GM12878 (cell line): ENCODE measurements at regions not wholly inside any gene's neighbourhood (a gene's known extent, or its start where the extent isn't known, plus 50 kb on each side); places are given as distances from the start of the nearest gene placed in this dataset.

Experiments
- ATAC-seq: fragments of 200-7000 bp; cut with Tn5 transposase; 3 replicates; pipeline ENCODE4 v1.9.1; 2020; ENCODE audit warnings: mild to moderate bottlenecking, moderate library complexity
- BruUV-seq: library from RNA; stranded (reverse); fragments of 400-500 nt; replicated peaks from 2 replicates; lab custom pipeline; 2021; lab: Mats Ljungman, UMichigan
- CTCF ChIA-PET: fragments of 300-600 bp; sonication (Branson Sonifier 250); formaldehyde crosslinking; extraction: SDS; loops from one replicate; lab custom pipeline; 2021; ENCODE audit warnings: inconsistent platforms; lab: Yijun Ruan, JAX
- POLR2A ChIA-PET: fragments of 350-600 bp; formaldehyde crosslinking; extraction: SDS; loops from one replicate; lab custom pipeline; 2021; ENCODE audit warnings: inconsistent platforms; lab: Charles Lee
- RAD21 ChIA-PET: fragments of 300-600 bp; sonication (Branson Sonifier 250); formaldehyde crosslinking; loops from one replicate; lab custom pipeline; 2023; ENCODE audit warnings: antibody characterized with exemption; ENCODE audit not compliant: unreplicated experiment; lab: Charles Lee
- SMC1A ChIA-PET: fragments of 300-600 bp; sonication (Branson Sonifier 250); formaldehyde crosslinking; loops from one replicate; lab custom pipeline; 2023; ENCODE audit not compliant: unreplicated experiment, uncharacterized antibody; lab: Charles Lee
- DNase-seq: peaks from one replicate; pipeline ENCODE4 v3.0.0-alpha.2; 2011; ENCODE audit warnings: low read depth, low spot score
- FAIRE-seq: peaks from 3 replicates; lab custom pipeline; 2011; peaks lifted over from hg19 to GRCh38; lab: Jason Lieb, UNC
- H2AFZ ChIP-seq: 2 replicates; pipeline ENCODE4 v1.6.0; 2011; ENCODE audit warnings: low read depth, low read length, control low read depth; ENCODE audit not compliant: control insufficient read depth
- H3K27ac ChIP-seq: 2 replicates; pipeline ENCODE4 v1.5.1; 2011; ENCODE audit warnings: control low read depth; ENCODE audit not compliant: control insufficient read depth, insufficient read depth
- H3K27me3 ChIP-seq, 2 experiments: replicated peaks in 1 of 2; 2 replicates each; pipeline versions ENCODE4 v1.6.0 to v1.6.1; 2011; ENCODE audit warnings: low read length in 1 of 2; ENCODE audit not compliant: control insufficient read depth in 2 of 2, insufficient read depth in 2 of 2
- H3K36me3 ChIP-seq, 2 experiments: 2 replicates each; pipeline ENCODE4 v1.5.1; 2011; ENCODE audit warnings: low read length in 1 of 2; ENCODE audit not compliant: control insufficient read depth in 2 of 2, insufficient read depth in 2 of 2
- H3K4me1 ChIP-seq: 2 replicates; pipeline ENCODE4 v1.6.1; 2011; ENCODE audit warnings: mild to moderate bottlenecking, low read length, moderate library complexity, mixed read lengths; ENCODE audit not compliant: control insufficient read depth, insufficient read depth
- H3K4me2 ChIP-seq: 2 replicates; pipeline ENCODE4 v1.6.0; 2011; ENCODE audit warnings: control low read depth; ENCODE audit not compliant: control insufficient read depth, insufficient read depth
- H3K4me3 ChIP-seq: fragments of 200-600 bp; sonication (generic); 2 replicates; pipeline ENCODE4 v1.5.1; 2016
- H3K79me2 ChIP-seq: 2 replicates; pipeline ENCODE4 v1.6.0; 2011; ENCODE audit warnings: low read length; ENCODE audit not compliant: control insufficient read depth, insufficient read depth
- H3K9ac ChIP-seq: 2 replicates; pipeline ENCODE4 v1.8.0; 2011; ENCODE audit warnings: low read length, control low read depth, mixed read lengths; ENCODE audit not compliant: control insufficient read depth, insufficient read depth
- H3K9me3 ChIP-seq: replicated peaks from 3 replicates; pipeline ENCODE4 v1.5.1; 2011; ENCODE audit warnings: mild to moderate bottlenecking, low read length; ENCODE audit not compliant: control insufficient read depth, insufficient read depth
- H4K20me1 ChIP-seq: 2 replicates; pipeline ENCODE4 v1.6.0; 2011; ENCODE audit not compliant: control insufficient read depth, insufficient read depth
- BACH1 ChIP-seq: fragments of 450-650 bp; IDR thresholded peaks from 2 replicates; pipeline ENCODE4 v1.6.1; 2017; ENCODE audit warnings: mild to moderate bottlenecking, borderline replicate concordance
- BCL3 ChIP-seq: IDR thresholded peaks from 2 replicates; pipeline ENCODE4 v1.6.1; 2011; ENCODE audit warnings: borderline replicate concordance, low read depth, mild to moderate bottlenecking, moderate library complexity, low read length; ENCODE audit not compliant: insufficient read depth, poor library complexity, severe bottlenecking
- CBX3 ChIP-seq: fragments of 200-600 bp; sonication (generic); IDR thresholded peaks from 2 replicates; pipeline ENCODE4 v1.6.1; 2016; ENCODE audit warnings: low read depth, borderline replicate concordance
- CHD4 ChIP-seq: fragments of 200-600 bp; sonication (generic); IDR thresholded peaks from 2 replicates; pipeline ENCODE4 v1.6.1; 2016; ENCODE audit warnings: mild to moderate bottlenecking
- HDGF ChIP-seq: fragments of 450-650 bp; IDR thresholded peaks from 2 replicates; pipeline ENCODE4 v1.6.1; 2016; ENCODE audit warnings: antibody characterized with exemption
- IKZF2 ChIP-seq, 2 experiments: fragments of 450-650 bp; IDR thresholded peaks; 2 replicates each; pipeline ENCODE4 v1.6.1; 2017; ENCODE audit warnings: mild to moderate bottlenecking in 2 of 2, moderate library complexity in 2 of 2
- MEF2A ChIP-seq: IDR thresholded peaks from 2 replicates; pipeline ENCODE4 v1.6.1; 2011; ENCODE audit warnings: low read depth, mild to moderate bottlenecking, low read length, moderate library complexity; ENCODE audit not compliant: insufficient read depth
- NFIC ChIP-seq: IDR thresholded peaks from 2 replicates; pipeline ENCODE4 v1.6.1; 2012; ENCODE audit warnings: low read depth, mild to moderate bottlenecking, inconsistent platforms, low read length, moderate library complexity
- NKRF ChIP-seq: fragments of 450-650 bp; conservative IDR thresholded peaks from 2 replicates; pipeline ENCODE4 v1.6.1; 2017; ENCODE audit warnings: mild to moderate bottlenecking, moderate library complexity
- NR2C2 ChIP-seq: IDR thresholded peaks from 2 replicates; pipeline ENCODE4 v1.6.1; 2011; ENCODE audit warnings: borderline replicate concordance, low read depth; ENCODE audit not compliant: control insufficient read depth, insufficient read length
- PML ChIP-seq: IDR thresholded peaks from 2 replicates; pipeline ENCODE4 v1.6.1; 2012; ENCODE audit warnings: low read length, inconsistent platforms
- RAD21 ChIP-seq: IDR thresholded peaks from 2 replicates; pipeline ENCODE4 v1.6.1; 2011; ENCODE audit warnings: mild to moderate bottlenecking, low read depth, low read length, moderate library complexity; ENCODE audit not compliant: insufficient read depth
- RFX5 ChIP-seq: IDR thresholded peaks from 2 replicates; pipeline ENCODE4 v1.6.1; 2011; ENCODE audit warnings: low read depth, low read length, improper control_type of control experiment
- SMAD5 ChIP-seq: IDR thresholded peaks from 2 replicates; pipeline ENCODE4 v1.6.1; 2016; ENCODE audit warnings: antibody characterized with exemption, low read depth
- SMARCA5 ChIP-seq: fragments of 450-650 bp; IDR thresholded peaks from 2 replicates; pipeline ENCODE4 v1.6.1; 2017; ENCODE audit warnings: mild to moderate bottlenecking
- SUPT20H ChIP-seq: IDR thresholded peaks from 2 replicates; pipeline ENCODE4 v1.6.1; 2011; ENCODE audit warnings: low read depth, mild to moderate bottlenecking, low read length, moderate library complexity, borderline replicate concordance; ENCODE audit not compliant: control insufficient read depth
- WGBS: methylation state at CpG from one replicate; pipeline ENCODE4 v1.1.6; 2016; ENCODE audit warnings: low lambda C conversion rate; ENCODE audit not compliant: insufficient replicate concordance, insufficient coverage; ENCODE audit errors: missing lambda C conversion rate; 5-methylcytosine and 5-hydroxymethylcytosine counted together
- in situ Hi-C: fragments of 300-500 bp; cut with MboI; formaldehyde crosslinking; loops from 9 replicates; pipeline ENCODE4 v1.14.3; 2018; ENCODE audit warnings: mixed read lengths
- intact Hi-C: fragments of 100-400 bp; cut with micrococcal nuclease; formaldehyde crosslinking; loops from one replicate; pipeline ENCODE4 v1.14.2; 2022; ENCODE audit not compliant: unreplicated experiment

GRCh38 chr9:86721226-86721781 lies 226.0 kb downstream of the GAS1 start:
- in situ Hi-C loops (no loop called here), intact Hi-C loops (no loop called here)
- no TSS peak for BruUV-seq
- no peaks in the 10 kb centered on the region for H3K79me2 ChIP-seq
- ChIA-PET SMC1A (interaction anchor here (0.6 kb wide), 1 partner anchor 10 kb away, joined by 3 read pairs; no protein-coding TSS in a partner anchor), POLR2A (no interaction called here), RAD21 (no interaction called here), CTCF (no interaction called here)
- no peak overlapping the region for H3K9ac ChIP-seq
- no peak overlapping the region for H3K4me2 ChIP-seq
- no peaks in the 10 kb centered on the region for H3K4me1 ChIP-seq
- no peak overlapping the region for H2AFZ ChIP-seq
- FAIRE-seq (no peak), ATAC-seq (no peak), DNase-seq (no peak)
- no peak overlapping the region for H3K4me3 ChIP-seq
- 5% methylated on average over 5 of the region's 5 CpGs for WGBS
- H3K9me3 ChIP-seq = no peaks in the 10 kb centered on the region
- H3K36me3 ChIP-seq = no peaks in the 10 kb centered on the region
- TF ChIP-seq NFIC (no peak), PML (no peak), IKZF2 (IDR thresholded peaks at IDR 0.05) (no peak), NKRF (no peak)
- no peak overlapping the region for H3K27ac ChIP-seq
- H3K27me3 ChIP-seq = no peaks in the 10 kb centered on the region
- no peaks in the 10 kb centered on the region for H4K20me1 ChIP-seq

- Histone ChIP-seq H4K20me1 (no peaks in the 10 kb centered on the region), H3K4me1 (no peaks in the 10 kb centered on the region), H2AFZ (no peak overlapping the region), H3K4me2 (no peak overlapping the region), H3K9me3 (no peaks in the 10 kb centered on the region), H3K27me3 (no peaks in the 10 kb centered on the region), H3K4me3 (no peak overlapping the region), H3K27ac (no peak overlapping the region), H3K79me2 (no peaks in the 10 kb centered on the region), H3K36me3 (no peaks in the 10 kb centered on the region), H3K9ac (no peak overlapping the region)
- no peak for FAIRE-seq
- 35% methylated on average over 9 of the region's 9 CpGs for WGBS
- no peak for DNase-seq
- ATAC-seq = no peak
- in situ Hi-C loops (no loop called here), intact Hi-C loops (no loop called here)
- ChIA-PET RAD21 (no interaction called here), SMC1A (interaction anchor here (0.6 kb wide), 1 partner anchor 9 kb away, joined by 3 read pairs; no protein-coding TSS in a partner anchor), POLR2A (no interaction called here), CTCF (no interaction called here)
- BruUV-seq = no TSS peak
- no peak for TF ChIP-seq SMARCA5
- no peak for TF ChIP-seq CBX3
- no peak for TF ChIP-seq SUPT20H
- TF ChIP-seq BACH1 = no peak
- no peak for TF ChIP-seq BCL3
- TF ChIP-seq HDGF = no peak
- TF ChIP-seq RAD21 = no peak
- TF ChIP-seq NR2C2 = no peak
- TF ChIP-seq MEF2A = no peak
- no peak for TF ChIP-seq SMAD5
- no peak for TF ChIP-seq RFX5
- TF ChIP-seq CHD4 = no peak
These were observed 226.6 kb downstream of the GAS1 start for GRCh38 chr9:86720639-86721225.
